ENCODE measurements at regions not wholly inside any gene's neighbourhood (a gene's known extent, or its start where the extent isn't known, plus 50 kb on each side); places are given as distances from the start of the nearest gene placed in this dataset.

DNA sequence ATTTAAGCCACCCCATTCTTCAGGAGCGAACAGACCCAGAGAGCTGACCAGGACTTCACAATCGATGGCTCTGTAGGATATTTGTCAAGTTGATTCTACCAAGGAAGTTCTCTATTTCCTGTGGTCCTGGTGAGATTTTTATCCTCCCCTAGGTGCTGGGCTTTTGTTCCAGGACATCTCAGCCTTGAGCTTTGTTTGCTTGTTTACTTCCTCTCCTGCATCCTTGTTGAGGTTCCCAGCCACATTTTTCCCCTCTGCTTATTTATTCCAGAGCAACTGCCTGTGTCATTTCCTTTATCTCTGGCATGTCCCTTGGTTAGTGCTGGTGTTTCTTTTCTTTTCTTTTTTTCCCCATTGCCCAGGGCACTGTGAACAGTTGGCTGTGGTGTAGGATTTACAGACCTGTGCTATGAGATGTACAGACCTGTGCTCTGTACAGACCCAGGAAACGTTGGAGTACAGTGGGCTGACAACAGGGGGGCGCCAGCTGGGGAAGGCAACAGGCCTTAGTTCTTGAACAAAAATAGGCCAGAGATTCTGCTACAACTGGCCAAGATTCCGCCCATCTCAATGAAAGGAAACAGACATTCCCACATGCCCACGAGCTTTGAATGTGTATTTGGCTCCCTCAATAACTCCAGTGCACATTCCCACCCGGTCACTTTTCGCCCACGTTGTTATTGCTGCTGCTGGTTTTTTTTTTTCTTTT is 235.9 kb upstream of the DDI1 start:
- no peak for TF ChIP-seq CTCF (IDR thresholded peaks at IDR 0.05; ENCODE audit: insufficient read depth, low read depth, low read length)
- TF ChIP-seq EZH2 (IDR thresholded peaks at IDR 0.05; ENCODE audit: insufficient read depth, low read length): no peak
